MM.1S (cell line): ENCODE measurements at regions not wholly inside any gene's neighbourhood (a gene's known extent, or its start where the extent isn't known, plus 50 kb on each side); places are given as distances from the start of the nearest gene placed in this dataset.

Source experiments
- CTCF ChIP-seq: fragments of 300-600 bp; sonication (generic); IDR thresholded peaks from 2 replicates; pipeline ENCODE4 v1.5.1; 2016; ENCODE audit warnings: antibody characterized with exemption, low read length, mixed read lengths
- EZH2 ChIP-seq: fragments of 300-600 bp; sonication (generic); optimal IDR thresholded peaks from 2 replicates; pipeline ENCODE3; 2017; ENCODE audit warnings: low read depth, mild to moderate bottlenecking, antibody characterized with exemption, low read length, mixed read lengths

GRCh38 chr1:82044111-82044510 is 243.4 kb downstream of the ADGRL2 start:
- TF ChIP-seq CTCF (no peak), EZH2 (no peak)
